ENCODE measurements at regions not wholly inside any gene's neighbourhood (a gene's known extent, or its start where the extent isn't known, plus 50 kb on each side); places are given as distances from the start of the nearest gene placed in this dataset.

GRCh38 chr22:48049116-48049515 lies 1286.7 kb downstream of the TBC1D22A start:
- H3K4me1 ChIP-seq (ENCODE audit: insufficient read depth, low read length): no peaks in the 10 kb centered on the region
- peaks cover 2 to 19% of the 10 kb centered on the region in 2 experiments; a peak in 4 of 5 replicates for H3K27me3 ChIP-seq (ENCODE audit: control insufficient read depth in 1 of 2, insufficient read depth in 2 of 2, low read length in 2 of 2)
- H3K36me3 ChIP-seq (replicated peaks in 1 of 2; ENCODE audit: control insufficient read depth in 1 of 2, insufficient read depth in 2 of 2, low read length in 2 of 2): no peaks in the 10 kb centered on the region
- no peak overlapping the region for H3K4me3 ChIP-seq (replicated peaks in 1 of 3; ENCODE audit: insufficient read depth in 1 of 3, low read depth in 2 of 3, low read length in 3 of 3)
- DNase-seq (ENCODE audit: low spot score) (no peak), ATAC-seq (no peak), FAIRE-seq (no peak)
- no peaks in the 10 kb centered on the region for H4K20me1 ChIP-seq (ENCODE audit: insufficient read depth, low read length)
- H3K9me3 ChIP-seq (ENCODE audit: low read length): no peaks in the 10 kb centered on the region
- in situ Hi-C loops (cut with HindIII; ENCODE audit: extremely low pct_ligation_motif_present, low pct_unique_long_range_greater_than_20kb) (no loop called here), intact Hi-C loops (cut with micrococcal nuclease; ENCODE audit: unreplicated experiment) (no loop called here)
- H2AFZ ChIP-seq (ENCODE audit: low read length): no peak overlapping the region
- no peaks in the 10 kb centered on the region for H3K79me2 ChIP-seq (ENCODE audit: insufficient read depth, low read length)
- H3K27ac ChIP-seq (ENCODE audit: extremely low read length, insufficient read depth, low read length): no peak overlapping the region
- no peak overlapping the region for H3K4me2 ChIP-seq (ENCODE audit: low read depth, low read length)
- BruUV-seq (replicated peaks): no TSS peak
- WGBS (ENCODE audit: low lambda C conversion rate): 18% methylated on average over 7 of the region's 10 CpGs
- CTCF ChIA-PET (ENCODE audit: low intra/inter-chr PET ratio, low total read pairs): no interaction called here
- H3K9ac ChIP-seq (ENCODE audit: insufficient read depth, low read depth, low read length): no peak overlapping the region
- POLR2A ChIA-PET: no interaction called here
- TF ChIP-seq SPEN (CRISPR knock-in tag; IDR thresholded peaks at IDR 0.05; ENCODE audit: low read depth) (no peak), NFIB (CRISPR knock-in tag; IDR thresholded peaks at IDR 0.05; ENCODE audit: borderline replicate concordance) (no peak), ZNF225 (CRISPR knock-in tag; IDR thresholded peaks at IDR 0.05) (no peak)

- no peak for DNase-seq (ENCODE audit: low spot score)
- WGBS (ENCODE audit: low lambda C conversion rate): 32% methylated on average over 3 of the region's 9 CpGs
- H3K4me1 ChIP-seq (ENCODE audit: insufficient read depth, low read length): no peaks in the 10 kb centered on the region
- ATAC-seq: no peak
- H3K36me3 ChIP-seq (replicated peaks in 1 of 2; ENCODE audit: control insufficient read depth in 1 of 2, insufficient read depth in 2 of 2, low read length in 2 of 2): no peaks in the 10 kb centered on the region
- H4K20me1 ChIP-seq (ENCODE audit: insufficient read depth, low read length): no peaks in the 10 kb centered on the region
- H3K4me3 ChIP-seq (replicated peaks in 1 of 3; ENCODE audit: insufficient read depth in 1 of 3, low read depth in 2 of 3, low read length in 3 of 3): no peak overlapping the region
- intact Hi-C loops (cut with micrococcal nuclease; ENCODE audit: unreplicated experiment): no loop called here
- TF ChIP-seq KAT7 (CRISPR knock-in tag; IDR thresholded peaks at IDR 0.05; ENCODE audit: borderline replicate concordance) (no peak), TP53 (CRISPR knock-in tag; conservative IDR thresholded peaks at IDR 0.05) (no peak), DNMT3B (CRISPR knock-in tag; conservative IDR thresholded peaks at IDR 0.05) (no peak), IRX3 (CRISPR knock-in tag; IDR thresholded peaks at IDR 0.05; ENCODE audit: borderline replicate concordance, low read depth) (no peak), MEIS1 (CRISPR knock-in tag; IDR thresholded peaks at IDR 0.05; ENCODE audit: borderline replicate concordance) (no peak)
- no peak for FAIRE-seq
- no peak overlapping the region for H3K4me2 ChIP-seq (ENCODE audit: low read depth, low read length)
- no peaks in the 10 kb centered on the region for H3K79me2 ChIP-seq (ENCODE audit: insufficient read depth, low read length)
- in situ Hi-C loops (cut with HindIII; ENCODE audit: extremely low pct_ligation_motif_present, low pct_unique_long_range_greater_than_20kb): no loop called here
- POLR2A ChIA-PET: no interaction called here
- H3K27ac ChIP-seq (ENCODE audit: extremely low read length, insufficient read depth, low read length): no peak overlapping the region
- no peak overlapping the region for H3K9ac ChIP-seq (ENCODE audit: insufficient read depth, low read depth, low read length)
- CTCF ChIA-PET (ENCODE audit: low intra/inter-chr PET ratio, low total read pairs): no interaction called here
- BruUV-seq (replicated peaks): no TSS peak
- H2AFZ ChIP-seq (ENCODE audit: low read length): no peak overlapping the region
- peaks cover 2 to 15% of the 10 kb centered on the region in 2 experiments; a peak in 4 of 5 replicates for H3K27me3 ChIP-seq (ENCODE audit: control insufficient read depth in 1 of 2, insufficient read depth in 2 of 2, low read length in 2 of 2)
- H3K9me3 ChIP-seq (ENCODE audit: low read length): no peaks in the 10 kb centered on the region
Observed at GRCh38 chr22:48047722-48048500, 1285.5 kb downstream of the TBC1D22A start.

All from HepG2 (cell line).